Endothelial cell (in vitro differentiated cells): ENCODE measurements at regions not wholly inside any gene's neighbourhood (a gene's known extent, or its start where the extent isn't known, plus 50 kb on each side); places are given as distances from the start of the nearest gene placed in this dataset.

Source experiments
- DNase-seq: peaks from one replicate; pipeline ENCODE4 v3.0.0; 2021; ENCODE audit warnings: low spot score
- H3K27ac Mint-ChIP-seq: one replicate; pipeline ENCODE4 v1.8.0; 2021; ENCODE audit warnings: mixed read lengths, inconsistent platforms; ENCODE audit not compliant: unreplicated experiment
- H3K27me3 Mint-ChIP-seq: one replicate; pipeline ENCODE4 v1.8.0; 2021; ENCODE audit warnings: mild to moderate bottlenecking, moderate library complexity, mixed read lengths, inconsistent platforms; ENCODE audit not compliant: unreplicated experiment
- H3K36me3 Mint-ChIP-seq: one replicate; pipeline ENCODE4 v1.8.0; 2021; ENCODE audit warnings: mild to moderate bottlenecking, low read depth, mixed read lengths, inconsistent platforms; ENCODE audit not compliant: unreplicated experiment
- H3K4me1 Mint-ChIP-seq: one replicate; pipeline ENCODE4 v1.8.0; 2021; ENCODE audit warnings: mild to moderate bottlenecking, mixed read lengths, inconsistent platforms; ENCODE audit not compliant: unreplicated experiment
- H3K4me3 Mint-ChIP-seq: one replicate; pipeline ENCODE4 v1.8.0; 2021; ENCODE audit warnings: mild to moderate bottlenecking, mixed read lengths, inconsistent platforms; ENCODE audit not compliant: unreplicated experiment
- H3K9me3 Mint-ChIP-seq: one replicate; pipeline ENCODE4 v1.8.0; 2021; ENCODE audit warnings: mixed read lengths, inconsistent platforms; ENCODE audit not compliant: unreplicated experiment
- CTCF ChIP-seq: fragments of 200-600 bp; sonication (generic); IDR thresholded peaks from one replicate; pipeline ENCODE4 v1.5.0; 2021; ENCODE audit warnings: antibody characterized with exemption; ENCODE audit not compliant: unreplicated experiment

- Mint-ChIP-seq H3K9me3 (no peaks in the 10 kb centered on the region), H3K27ac (peak overlapping the region; percentile 54), H3K4me1 (peaks cover 32% of the 10 kb centered on the region), H3K27me3 (peaks cover 3% of the 10 kb centered on the region), H3K4me3 (no peak overlapping the region), H3K36me3 (no peaks in the 10 kb centered on the region)
- TF ChIP-seq CTCF, result no peak
- DNase-seq, result no peak
Observed at GRCh38 chr9:81815781-81816180, 112.4 kb upstream of the SPATA31D4 start.

- peaks cover 5% of the 10 kb centered on the region for H3K27me3 Mint-ChIP-seq
- no peaks in the 10 kb centered on the region for H3K36me3 Mint-ChIP-seq
- no peak for DNase-seq
- no peaks in the 10 kb centered on the region for H3K9me3 Mint-ChIP-seq
- no peak overlapping the region for H3K27ac Mint-ChIP-seq
- TF ChIP-seq CTCF, result no peak
- H3K4me3 Mint-ChIP-seq, result no peak overlapping the region
- peaks cover 21% of the 10 kb centered on the region for H3K4me1 Mint-ChIP-seq
Observed at GRCh38 chr9:81819155-81819554, 109.1 kb upstream of the SPATA31D4 start.

GRCh38 chr9:81819859-81820546 lies 108.2 kb upstream of the SPATA31D4 start:
- Mint-ChIP-seq H3K36me3 (no peaks in the 10 kb centered on the region), H3K4me3 (no peak overlapping the region), H3K4me1 (peaks cover 13% of the 10 kb centered on the region), H3K27ac (no peak overlapping the region), H3K9me3 (no peaks in the 10 kb centered on the region), H3K27me3 (peaks cover 5% of the 10 kb centered on the region)
- TF ChIP-seq CTCF, result no peak
- DNase-seq, result no peak

GRCh38 chr9:81822301-81822865 lies 105.8 kb upstream of the SPATA31D4 start:
- H3K4me3 Mint-ChIP-seq, result no peak overlapping the region
- no peak for TF ChIP-seq CTCF

GRCh38 chr9:81822967-81823366 lies 105.3 kb upstream of the SPATA31D4 start:
- H3K4me1 Mint-ChIP-seq, result peaks cover 7% of the 10 kb centered on the region
- no peak overlapping the region for H3K27ac Mint-ChIP-seq
- no peak overlapping the region for H3K4me3 Mint-ChIP-seq

More at GRCh38 chr9:81822301-81822865, 105.8 kb upstream of the SPATA31D4 start:
- H3K36me3 Mint-ChIP-seq, result no peaks in the 10 kb centered on the region
- H3K4me1 Mint-ChIP-seq, result peaks cover 7% of the 10 kb centered on the region
- H3K9me3 Mint-ChIP-seq, result no peaks in the 10 kb centered on the region
- peaks cover 6% of the 10 kb centered on the region for H3K27me3 Mint-ChIP-seq
- no peak overlapping the region for H3K27ac Mint-ChIP-seq
- no peak for DNase-seq

More at GRCh38 chr9:81822967-81823366, 105.3 kb upstream of the SPATA31D4 start:
- no peak for TF ChIP-seq CTCF
- Mint-ChIP-seq H3K9me3 (no peaks in the 10 kb centered on the region), H3K27me3 (peaks cover 5% of the 10 kb centered on the region), H3K36me3 (no peaks in the 10 kb centered on the region)
- DNase-seq, result no peak
